GM21528 (cell line): ENCODE measurements at regions not wholly inside any gene's neighbourhood (a gene's known extent, or its start where the extent isn't known, plus 50 kb on each side); places are given as distances from the start of the nearest gene placed in this dataset.
"Not testable (repeated sequence)": the region's sequence is repeated elsewhere in the genome, so short reads cannot be mapped to it uniquely, and the experiment has no call there.

Experiments used
- ATAC-seq: cut with Tn5 transposase; IDR thresholded peaks from one replicate; pipeline ENCODE4 v1.9.1; 2021; ENCODE audit warnings: mild to moderate bottlenecking, moderate library complexity; ENCODE audit not compliant: unreplicated experiment, low FRiP score

DNA sequence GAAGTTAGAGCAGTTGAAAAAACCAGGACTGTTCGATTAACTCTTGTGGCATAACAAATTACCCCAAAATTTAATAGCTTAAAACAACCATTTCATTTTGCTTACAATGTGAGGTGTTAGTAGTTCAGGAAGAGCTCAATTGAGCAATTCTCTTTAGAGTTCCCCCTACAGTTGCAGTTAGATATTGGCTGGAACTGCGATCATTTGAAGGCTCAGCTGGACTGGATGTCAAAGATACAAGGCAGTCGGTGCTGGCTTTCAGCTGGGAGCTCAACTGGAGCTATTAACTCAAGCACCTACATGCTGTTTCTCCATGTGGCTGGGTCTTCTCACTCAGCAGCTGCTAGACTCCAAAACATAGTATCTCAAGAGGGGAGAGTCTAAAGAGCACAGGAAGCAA is 96.0 kb upstream of the LOC128125822 start:
- no peak for ATAC-seq

- no peak for ATAC-seq
Measured at GRCh38 chr6:63477422-63478040, 94.7 kb upstream of the LOC128125822 start.

GRCh38 chr6:63478734-63479133 is 93.5 kb upstream of the LOC128125822 start:
- no peak for ATAC-seq

DNA sequence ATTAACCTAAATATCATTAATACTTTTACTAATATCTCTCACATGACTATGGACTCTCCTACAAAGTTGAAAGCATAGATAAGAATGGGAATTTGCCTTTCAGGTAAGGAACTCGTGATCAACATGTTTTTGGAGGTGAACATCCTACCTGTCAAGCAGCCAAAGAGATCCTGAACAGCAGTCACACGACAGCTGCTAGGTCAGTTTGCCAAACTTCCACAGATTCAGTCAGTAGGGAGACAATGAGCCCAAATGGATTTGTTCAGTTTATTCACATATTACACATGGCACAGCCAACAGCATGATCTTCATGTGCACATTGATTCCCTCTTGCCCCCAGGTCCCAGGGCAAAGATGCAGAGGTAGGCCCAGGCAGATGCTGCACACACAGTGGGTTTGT is 86.1 kb upstream of the LOC128125822 start:
- no peak for ATAC-seq

DNA sequence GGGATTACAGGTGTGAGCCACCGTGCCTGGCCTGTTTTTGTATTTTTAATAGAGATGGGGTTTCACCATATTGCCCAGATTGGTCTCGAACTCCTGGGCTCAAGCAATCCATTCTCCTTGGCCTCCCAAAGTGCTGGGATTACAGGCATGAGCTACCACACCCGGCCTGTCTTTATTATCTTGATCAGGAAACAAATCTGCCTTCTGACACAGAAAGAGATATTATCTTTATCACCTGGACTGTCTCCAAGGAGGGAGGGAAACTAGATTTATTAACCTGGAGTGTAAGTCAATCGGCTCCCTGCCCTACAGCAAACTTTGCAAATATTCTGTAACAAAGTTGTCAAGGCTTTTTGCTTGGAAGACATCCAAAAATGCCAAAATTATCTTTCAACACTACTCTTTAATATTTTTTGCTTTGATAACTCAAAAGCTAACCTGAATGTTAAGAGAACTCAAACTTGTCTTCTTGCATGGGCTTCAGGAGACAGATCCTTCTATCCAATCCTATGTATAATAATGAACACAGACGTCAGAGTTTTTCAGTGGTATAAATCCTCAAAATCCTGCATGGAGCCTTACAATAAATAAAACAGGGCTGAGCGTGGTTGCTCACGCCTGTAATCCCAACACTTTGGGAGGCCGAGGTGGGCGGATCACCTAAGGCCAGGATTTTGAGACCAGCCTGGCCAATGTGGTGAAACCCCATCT is 85.0 kb upstream of the LOC128125822 start:
- no peak for ATAC-seq

DNA sequence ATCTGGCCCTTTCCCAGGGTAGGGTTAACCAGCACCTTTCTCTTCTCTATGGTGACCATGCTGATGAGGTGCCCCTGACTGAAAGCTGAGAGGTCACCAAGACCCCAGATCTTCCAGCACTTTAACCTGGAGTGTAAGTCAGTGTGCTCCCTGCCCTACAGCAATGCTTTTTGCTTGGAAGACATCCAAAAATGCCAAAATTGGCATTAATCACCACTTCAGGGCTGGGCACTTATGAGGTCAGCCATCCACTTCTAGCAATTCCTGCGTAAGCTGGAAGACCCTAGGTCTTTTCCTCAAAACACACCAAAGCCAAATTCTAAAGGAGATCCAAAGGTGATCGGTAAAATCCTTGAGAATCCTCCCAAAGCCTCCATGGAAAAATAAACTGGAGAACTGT is 81.2 kb upstream of the LOC128125822 start:
- no peak for ATAC-seq

DNA sequence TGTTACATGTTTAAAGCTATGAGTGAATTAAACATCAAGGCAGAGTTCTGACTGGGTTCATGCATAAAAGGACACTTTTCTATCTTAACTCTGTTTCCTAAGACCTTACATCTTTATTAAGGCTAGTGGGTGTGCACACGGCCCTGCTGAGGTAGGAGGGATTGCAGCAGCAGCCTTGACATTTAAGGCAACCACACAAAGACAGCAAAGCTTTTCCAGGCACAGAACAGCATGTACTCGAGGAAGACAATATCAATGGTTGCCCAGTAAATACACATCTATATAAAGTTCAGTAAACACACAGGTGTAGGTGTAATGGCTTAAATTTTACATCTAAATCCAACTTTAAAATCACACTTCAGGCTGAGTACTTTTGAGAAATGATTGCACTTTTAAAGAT is 79.8 kb upstream of the LOC128125822 start:
- no peak for ATAC-seq

DNA sequence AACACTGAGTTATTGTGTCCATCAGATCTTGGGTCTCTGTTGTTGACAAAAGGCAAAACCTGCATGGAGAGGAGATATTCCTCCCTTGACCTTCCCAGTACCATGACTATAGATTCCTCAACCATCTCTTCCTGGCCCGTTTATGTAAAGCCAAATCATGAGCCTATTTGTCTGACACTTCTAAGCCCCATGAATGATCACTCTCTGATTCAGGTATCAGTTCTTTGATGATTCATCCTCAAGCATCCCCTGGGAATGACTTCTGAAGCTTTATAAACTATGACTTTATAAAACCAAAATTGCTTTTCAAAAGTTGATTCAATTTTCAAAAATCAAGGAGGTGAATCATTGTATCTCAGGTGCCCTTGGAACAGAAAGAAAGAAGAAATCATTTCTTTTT is 78.7 kb upstream of the LOC128125822 start:
- no peak for ATAC-seq

GRCh38 chr6:63496361-63496804 is 75.9 kb upstream of the LOC128125822 start:
- ATAC-seq: no peak

DNA sequence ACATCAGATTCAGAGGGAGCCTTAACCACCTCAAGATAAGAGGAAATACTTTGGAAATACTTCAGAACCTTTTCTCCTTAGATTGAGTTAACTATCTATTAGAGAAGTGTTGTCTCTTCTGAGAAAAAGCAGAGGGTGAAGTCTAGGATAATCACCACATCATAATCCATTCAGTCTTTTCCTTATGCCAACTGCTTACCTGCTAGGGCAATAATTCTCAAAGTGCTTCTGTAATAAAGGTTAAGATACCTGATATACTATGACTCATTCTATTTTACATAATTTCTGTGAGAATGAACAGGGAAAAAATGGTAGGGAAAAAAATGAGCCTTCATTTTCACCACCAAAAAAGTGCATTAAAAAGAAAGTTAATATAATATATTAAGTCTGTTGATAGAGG is 70.1 kb upstream of the LOC128125822 start:
- ATAC-seq: no peak

DNA sequence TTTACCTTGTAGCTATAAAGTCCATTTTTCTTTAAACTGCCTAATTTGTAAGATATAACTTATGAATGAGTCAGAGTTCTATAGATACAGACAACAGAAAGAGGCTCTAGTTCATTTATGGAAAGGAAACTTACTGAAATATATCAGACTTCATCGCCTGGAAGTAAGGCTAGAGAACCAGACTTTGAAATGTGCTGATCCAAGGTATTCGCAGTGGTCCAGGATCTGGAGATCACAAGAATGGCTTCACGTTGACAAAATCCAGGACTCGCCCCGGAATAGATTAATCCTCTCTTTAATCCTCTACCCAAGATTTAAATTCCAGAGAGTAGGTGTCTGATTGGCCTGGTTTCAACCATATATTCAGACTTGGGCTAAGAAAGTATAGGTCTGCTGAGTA is 69.1 kb upstream of the LOC128125822 start:
- no peak for ATAC-seq

DNA sequence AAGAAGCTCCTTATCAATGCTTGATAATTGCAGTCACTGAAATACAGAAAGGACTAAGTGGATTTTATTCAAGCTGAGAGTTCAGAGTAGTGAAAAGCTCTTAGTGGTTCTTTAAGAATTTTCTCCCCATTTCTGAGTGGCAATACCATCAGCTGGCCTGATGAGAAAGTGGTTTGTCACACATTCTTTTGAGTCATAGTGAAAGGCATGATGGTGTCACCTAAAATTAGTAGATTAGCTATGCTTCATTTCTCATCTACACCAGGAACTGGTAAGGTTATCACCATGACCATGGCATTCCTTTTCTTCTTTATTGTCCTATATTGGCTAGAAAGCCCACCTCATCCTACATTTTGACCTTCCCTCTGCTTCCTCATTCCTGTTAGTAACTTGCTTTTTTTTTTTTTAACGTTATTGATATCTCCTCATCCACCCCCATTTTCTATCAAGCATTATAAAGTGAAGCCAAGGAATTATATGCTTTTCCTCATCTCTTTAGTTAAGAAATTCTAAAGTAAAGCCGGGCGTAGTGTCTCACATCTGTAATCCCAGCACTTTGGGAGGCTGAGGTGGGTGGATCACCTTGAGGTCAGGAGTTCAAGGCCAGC is 67.4 kb upstream of the LOC128125822 start:
- ATAC-seq: peak; percentile 97

GRCh38 chr6:63507096-63507495 is 65.2 kb upstream of the LOC128125822 start:
- ATAC-seq: no peak

- ATAC-seq: no peak
Measured at GRCh38 chr6:63509652-63510352, 62.5 kb upstream of the LOC128125822 start.

DNA sequence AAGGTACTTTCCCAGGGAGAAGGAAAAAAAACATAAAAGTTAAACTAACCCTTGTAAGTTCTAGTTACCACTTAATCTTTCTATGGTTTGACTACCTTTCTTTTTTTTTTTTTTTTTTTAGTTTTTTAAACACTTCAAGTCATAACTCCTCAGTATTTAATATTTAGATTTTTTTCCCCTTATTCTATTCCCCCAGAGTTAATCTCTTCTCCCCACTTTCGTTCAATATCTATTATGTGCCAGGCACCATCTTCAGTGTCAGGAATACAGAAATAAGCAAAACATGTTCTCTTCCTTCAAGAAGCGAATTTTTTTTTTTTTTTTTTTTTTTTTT is 62.0 kb upstream of the LOC128125822 start:
- ATAC-seq: no peak

- no peak for ATAC-seq
Measured at GRCh38 chr6:63510849-63511248, 61.4 kb upstream of the LOC128125822 start.

DNA sequence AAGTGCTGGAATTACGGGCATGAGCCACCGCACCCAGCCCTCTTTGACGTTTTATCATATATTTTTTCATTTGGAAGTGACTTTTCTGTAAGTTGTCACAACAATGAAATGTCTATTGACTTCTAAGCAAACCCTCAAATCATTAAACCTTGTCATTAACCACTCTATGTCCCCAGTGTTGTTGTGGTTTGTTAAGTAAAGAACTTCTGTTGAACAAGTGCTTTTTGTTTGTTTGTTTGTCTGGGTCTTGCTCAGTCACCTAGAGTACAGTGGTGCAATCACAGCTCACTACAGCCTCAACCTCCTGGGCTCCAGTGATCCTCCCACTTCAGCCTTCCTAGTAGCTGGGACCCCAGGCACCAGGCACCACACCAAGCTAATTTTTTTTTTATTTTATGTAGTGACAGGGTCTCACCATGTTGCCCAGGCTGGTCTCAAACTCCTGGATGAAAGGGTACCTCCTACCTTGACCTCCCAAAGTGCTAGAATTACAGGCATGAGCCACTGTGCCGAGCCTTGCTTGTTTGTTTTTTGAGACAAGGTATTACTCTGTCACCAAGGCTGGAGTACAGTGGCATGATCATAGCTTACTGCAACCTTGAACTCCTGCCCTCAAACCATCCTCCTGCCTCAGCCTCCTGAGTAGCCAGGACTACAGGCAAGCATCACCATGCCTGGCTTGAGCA is 57.6 kb upstream of the LOC128125822 start:
- ATAC-seq: no peak

GRCh38 chr6:63515227-63515626 is 57.1 kb upstream of the LOC128125822 start:
- ATAC-seq: not testable (repeated sequence)

- no peak for ATAC-seq
Measured at GRCh38 chr6:63516186-63516944, 55.9 kb upstream of the LOC128125822 start.

DNA sequence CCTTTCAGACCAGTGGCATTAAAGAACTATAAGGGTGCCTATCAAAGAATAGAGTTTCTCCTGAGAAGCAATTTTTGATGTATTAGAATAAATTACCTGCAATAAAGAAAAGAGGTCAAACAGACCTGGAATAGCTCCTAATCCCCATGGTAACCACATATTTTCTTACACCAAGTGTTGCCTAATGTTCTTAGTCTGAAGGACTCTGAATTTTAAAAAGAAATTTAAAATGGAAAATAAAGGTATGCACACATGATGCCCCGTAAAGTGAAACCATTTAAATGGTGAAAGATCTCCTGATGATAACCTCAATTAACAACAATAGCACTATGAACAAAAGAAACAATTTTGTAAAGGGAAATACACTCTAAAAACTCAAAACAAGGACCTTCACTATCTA is 55.1 kb upstream of the LOC128125822 start:
- ATAC-seq: no peak
